IMR-90 (cell line): ENCODE measurements at regions not wholly inside any gene's neighbourhood (a gene's known extent, or its start where the extent isn't known, plus 50 kb on each side); places are given as distances from the start of the nearest gene placed in this dataset.

Experiments used
- ATAC-seq: fragments of 200-7000 bp; cut with Tn5 transposase; 2 replicates; pipeline ENCODE4 v1.9.1; 2020; ENCODE audit warnings: low read depth, mild to moderate bottlenecking, moderate library complexity
- BruUV-seq: library from RNA; stranded (reverse); fragments of 400-500 nt; replicated peaks from 2 replicates; lab custom pipeline; 2021; lab: Mats Ljungman, UMichigan
- CTCF ChIA-PET: fragments of 300-600 bp; formaldehyde crosslinking; extraction: SDS; loops from one replicate; lab custom pipeline; 2021; ENCODE audit warnings: antibody characterized with exemption; lab: Yijun Ruan, JAX
- POLR2A ChIA-PET: fragments of 300-600 bp; sonication (Branson Sonifier 250); formaldehyde crosslinking; loops from one replicate; lab custom pipeline; 2022; ENCODE audit warnings: antibody characterized with exemption; ENCODE audit not compliant: unreplicated experiment; lab: Charles Lee
- DNase-seq: peaks from one replicate; pipeline ENCODE4 v3.0.0; 2013
- H2AFZ ChIP-seq: replicated peaks from 2 replicates; pipeline ENCODE3; 2013; ENCODE audit warnings: low read length, mild to moderate bottlenecking; ENCODE audit not compliant: poor library complexity
- H2AK5ac ChIP-seq: 2 replicates; pipeline ENCODE4 v1.6.1; 2013; ENCODE audit warnings: low read depth, low read length, inconsistent platforms
- H2AK9ac ChIP-seq: replicated peaks from 2 replicates; pipeline ENCODE3; 2013; ENCODE audit warnings: mild to moderate bottlenecking, low read depth, low read length, moderate library complexity; ENCODE audit not compliant: poor library complexity
- H2BK120ac ChIP-seq: 2 replicates; pipeline ENCODE4 v1.6.1; 2013; ENCODE audit warnings: low read depth, low read length, inconsistent platforms
- H2BK15ac ChIP-seq: 3 replicates; pipeline ENCODE4 v1.6.1; 2013; ENCODE audit warnings: low read depth, low read length, inconsistent platforms
- H2BK20ac ChIP-seq: 2 replicates; pipeline ENCODE4 v1.6.1; 2013; ENCODE audit warnings: low read depth, mild to moderate bottlenecking, inconsistent platforms, low read length, moderate library complexity
- H2BK5ac ChIP-seq: 2 replicates; pipeline ENCODE4 v1.6.1; 2013; ENCODE audit warnings: mild to moderate bottlenecking, low read depth, low read length, inconsistent platforms; ENCODE audit not compliant: poor library complexity, severe bottlenecking
- H3K14ac ChIP-seq: replicated peaks from 2 replicates; pipeline ENCODE4 v1.6.1; 2013; ENCODE audit warnings: low read depth, low read length, inconsistent platforms
- H3K18ac ChIP-seq: 2 replicates; pipeline ENCODE4 v1.6.1; 2013; ENCODE audit warnings: low read depth, low read length, control low read depth
- H3K23ac ChIP-seq: 2 replicates; pipeline ENCODE4 v1.6.1; 2013; ENCODE audit warnings: low read depth, low read length, inconsistent platforms
- H3K27ac ChIP-seq: 2 replicates; pipeline ENCODE4 v1.5.1; 2013; ENCODE audit warnings: mild to moderate bottlenecking, control low read depth, low read length; ENCODE audit not compliant: insufficient read depth
- H3K27me3 ChIP-seq: 2 replicates; pipeline ENCODE4 v1.6.1; 2013; ENCODE audit warnings: low read length; ENCODE audit not compliant: control insufficient read depth, insufficient read depth
- H3K36me3 ChIP-seq: 2 replicates; pipeline ENCODE4 v1.6.1; 2013; ENCODE audit warnings: low read length, mixed read lengths; ENCODE audit not compliant: control insufficient read depth, insufficient read depth
- H3K4ac ChIP-seq: 2 replicates; pipeline ENCODE4 v1.6.1; 2013; ENCODE audit warnings: low read depth, low read length, inconsistent platforms
- H3K4me1 ChIP-seq: 2 replicates; pipeline ENCODE4 v1.6.1; 2013; ENCODE audit warnings: low read length, mixed read lengths; ENCODE audit not compliant: control insufficient read depth, insufficient read depth
- H3K4me2 ChIP-seq: 2 replicates; pipeline ENCODE4 v1.6.1; 2013; ENCODE audit warnings: low read depth, mild to moderate bottlenecking, control low read depth, low read length, moderate library complexity
- H3K4me3 ChIP-seq: 2 replicates; pipeline ENCODE4 v1.5.1; 2013; ENCODE audit warnings: low read depth, mild to moderate bottlenecking, control low read depth, low read length, moderate library complexity; ENCODE audit not compliant: insufficient read depth
- H3K56ac ChIP-seq: 2 replicates; pipeline ENCODE4 v1.6.1; 2013; ENCODE audit warnings: low read length, inconsistent platforms; ENCODE audit not compliant: insufficient read depth; ENCODE audit errors: extremely low read depth
- H3K79me1 ChIP-seq, 2 experiments: 2 replicates each; pipeline ENCODE4 v1.6.1; 2013; ENCODE audit warnings: low read length in 2 of 2, inconsistent platforms in 1 of 2, low read depth in 1 of 2
- H3K9ac ChIP-seq: 2 replicates; pipeline ENCODE4 v1.6.1; 2013; ENCODE audit warnings: low read depth, low read length, control low read depth
- H3K9me1 ChIP-seq: 2 replicates; pipeline ENCODE4 v1.6.1; 2013; ENCODE audit warnings: low read length, inconsistent platforms; ENCODE audit not compliant: insufficient read depth
- H3K9me3 ChIP-seq: 2 replicates; pipeline ENCODE4 v1.6.1; 2013; ENCODE audit warnings: low read length; ENCODE audit not compliant: control insufficient read depth, insufficient read depth
- H4K20me1 ChIP-seq: 2 replicates; pipeline ENCODE4 v1.6.1; 2013; ENCODE audit warnings: low read length, inconsistent platforms; ENCODE audit not compliant: insufficient read depth
- H4K5ac ChIP-seq: 2 replicates; pipeline ENCODE4 v1.6.1; 2013; ENCODE audit warnings: mild to moderate bottlenecking, low read depth, low read length, control low read depth
- H4K8ac ChIP-seq, 2 experiments: 2 replicates each; pipeline ENCODE4 v1.6.1; 2013; ENCODE audit warnings: low read depth in 2 of 2, low read length in 2 of 2, control low read depth in 1 of 2, inconsistent platforms in 1 of 2
- H4K91ac ChIP-seq: 2 replicates; pipeline ENCODE4 v1.6.1; 2013; ENCODE audit warnings: low read depth, low read length, inconsistent platforms; ENCODE audit not compliant: insufficient read depth
- BHLHE40 ChIP-seq: fragments of 150-350 bp; IDR thresholded peaks from 2 replicates; pipeline ENCODE4 v1.6.1; 2016; ENCODE audit warnings: mild to moderate bottlenecking, low read depth, low read length
- CEBPB ChIP-seq: IDR thresholded peaks from 2 replicates; pipeline ENCODE4 v1.6.1; 2012; ENCODE audit warnings: low read depth, low read length, improper control_type of control experiment
- FOS ChIP-seq: fragments of 150-350 bp; IDR thresholded peaks from 2 replicates; pipeline ENCODE4 v1.6.1; 2016; ENCODE audit warnings: low read depth, low read length
- MAZ ChIP-seq: IDR thresholded peaks from 2 replicates; pipeline ENCODE4 v1.6.1; 2012; ENCODE audit warnings: low read depth, mild to moderate bottlenecking, low read length, improper control_type of control experiment, moderate library complexity, borderline replicate concordance
- MXI1 ChIP-seq: IDR thresholded peaks from 2 replicates; pipeline ENCODE4 v1.6.1; 2012; ENCODE audit warnings: low read depth, mild to moderate bottlenecking, low read length, moderate library complexity, borderline replicate concordance
- NFE2L2 ChIP-seq: fragments of 150-350 bp; IDR thresholded peaks from 2 replicates; pipeline ENCODE4 v1.6.1; 2016; ENCODE audit warnings: low read depth, mild to moderate bottlenecking, low read length
- POLR2A ChIP-seq: IDR thresholded peaks from 2 replicates; pipeline ENCODE4 v1.6.1; 2012; ENCODE audit warnings: mild to moderate bottlenecking, low read depth, low read length
- RCOR1 ChIP-seq: IDR thresholded peaks from 2 replicates; pipeline ENCODE4 v1.6.1; 2012; ENCODE audit warnings: mild to moderate bottlenecking, low read length, improper control_type of control experiment; ENCODE audit not compliant: insufficient replicate concordance
- SMC3 ChIP-seq: fragments of 150-350 bp; IDR thresholded peaks from 2 replicates; pipeline ENCODE4 v1.6.1; 2016; ENCODE audit warnings: low read depth, mild to moderate bottlenecking, antibody characterized with exemption, low read length, moderate library complexity
- WGBS, 2 experiments: methylation state at CpG; one replicate each; pipeline versions ENCODE4 v1.1.5 to v1.1.7; 2013; ENCODE audit warnings: missing lambda C conversion rate in 2 of 2; ENCODE audit not compliant: insufficient read length in 1 of 2; ENCODE audit errors: extremely low coverage in 2 of 2; 5-methylcytosine and 5-hydroxymethylcytosine counted together
- dilution Hi-C: fragments of 300-500 bp; cut with HindIII; formaldehyde crosslinking; loops from one replicate; pipeline ENCODE4 v1.14.3; 2018; ENCODE audit warnings: low sequenced_read_pairs; ENCODE audit not compliant: unreplicated experiment
- in situ Hi-C: fragments of 300-500 bp; cut with MboI; formaldehyde crosslinking; loops from 3 replicates; pipeline ENCODE4 v1.14.3; 2019; ENCODE audit warnings: low sequenced_read_pairs, inconsistent platforms, mixed read lengths
- intact Hi-C: fragments of 100-400 bp; cut with micrococcal nuclease; formaldehyde crosslinking; loops from 2 replicates; pipeline ENCODE4 v1.10.0; 2022
- TF ChIP-seq, protein P1 (sequence below): fragments of 150-350 bp; IDR thresholded peaks from 2 replicates; pipeline ENCODE4 v1.6.1; 2017; ENCODE audit warnings: mild to moderate bottlenecking, antibody characterized with exemption, low read length, low read depth

DNA sequence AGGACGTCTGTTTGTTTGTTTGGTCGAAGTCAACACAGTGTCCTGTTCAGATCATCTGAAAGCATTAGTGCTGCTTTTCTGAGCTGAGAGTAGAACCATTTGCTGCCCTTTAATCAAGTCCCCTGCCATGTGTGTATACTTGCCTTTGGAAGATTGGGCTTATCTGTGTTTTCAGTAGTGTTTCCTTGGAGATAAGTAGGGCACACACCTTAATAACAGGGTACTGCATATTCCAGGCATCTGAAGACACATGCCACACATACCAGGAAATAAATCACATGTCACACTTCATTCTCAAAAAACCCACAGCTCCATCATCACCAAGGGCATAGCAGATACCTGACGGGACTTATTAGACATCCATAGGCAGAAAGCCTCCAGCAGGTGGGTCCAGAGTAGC, 157.4 kb downstream of the SOX11 start:
- no peaks in the 10 kb centered on the region for H3K79me1 ChIP-seq
- H3K4ac ChIP-seq = no peak overlapping the region
- intact Hi-C loops (no loop called here), dilution Hi-C loops (no loop called here), in situ Hi-C loops (no loop called here)
- H3K9me3 ChIP-seq = no peaks in the 10 kb centered on the region
- no peak overlapping the region for H2BK120ac ChIP-seq
- H3K9ac ChIP-seq = no peak overlapping the region
- DNase-seq = no peak
- ChIA-PET POLR2A (no interaction called here), CTCF (interaction anchor here (0.6 kb wide), 1 partner anchor 176 kb away, joined by 6 read pairs; no protein-coding TSS in a partner anchor)
- no peak overlapping the region for H3K4me2 ChIP-seq
- no peak overlapping the region for H3K14ac ChIP-seq
- no CpG with 5 or more reads among the region's 3 CpGs for WGBS, 2 experiments
- no peak overlapping the region for H2BK20ac ChIP-seq
- H2BK15ac ChIP-seq = no peak overlapping the region
- no peaks in the 10 kb centered on the region for H3K9me1 ChIP-seq
- H3K18ac ChIP-seq = no peak overlapping the region
- no peak overlapping the region for H2AFZ ChIP-seq
- no peak overlapping the region for H3K23ac ChIP-seq
- no TSS peak for BruUV-seq
- H2AK9ac ChIP-seq = no peak overlapping the region
- no peak overlapping the region for H2BK5ac ChIP-seq
- H3K27me3 ChIP-seq = 0 out of 2 replicates have a peak, but pooled peaks cover 2% of the 10 kb centered on the region
- TF ChIP-seq BHLHE40 (no peak), NFE2L2 (no peak), POLR2A (no peak), MXI1 (no peak), SMC3 (no peak), RCOR1 (no peak), MAZ (no peak), CEBPB (no peak), FOS (no peak)
- TF ChIP-seq, protein P1, sequence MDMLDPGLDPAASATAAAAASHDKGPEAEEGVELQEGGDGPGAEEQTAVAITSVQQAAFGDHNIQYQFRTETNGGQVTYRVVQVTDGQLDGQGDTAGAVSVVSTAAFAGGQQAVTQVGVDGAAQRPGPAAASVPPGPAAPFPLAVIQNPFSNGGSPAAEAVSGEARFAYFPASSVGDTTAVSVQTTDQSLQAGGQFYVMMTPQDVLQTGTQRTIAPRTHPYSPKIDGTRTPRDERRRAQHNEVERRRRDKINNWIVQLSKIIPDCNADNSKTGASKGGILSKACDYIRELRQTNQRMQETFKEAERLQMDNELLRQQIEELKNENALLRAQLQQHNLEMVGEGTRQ = no peak
- H2AK5ac ChIP-seq = no peak overlapping the region
- no peak for ATAC-seq
- H4K91ac ChIP-seq = no peak overlapping the region
- H4K20me1 ChIP-seq = no peaks in the 10 kb centered on the region
- H3K56ac ChIP-seq = no peak overlapping the region
- no peak overlapping the region for H3K4me3 ChIP-seq
- H3K4me1 ChIP-seq = peaks cover 7% of the 10 kb centered on the region; the same call in 1 of the 2 replicates
- no peaks in the 10 kb centered on the region for H3K36me3 ChIP-seq
- H4K8ac ChIP-seq = no peak overlapping the region
- no peak overlapping the region for H4K5ac ChIP-seq
- H3K27ac ChIP-seq = no peak overlapping the region
